ENCODE measurements at regions not wholly inside any gene's neighbourhood (a gene's known extent, or its start where the extent isn't known, plus 50 kb on each side); places are given as distances from the start of the nearest gene placed in this dataset.

DNA sequence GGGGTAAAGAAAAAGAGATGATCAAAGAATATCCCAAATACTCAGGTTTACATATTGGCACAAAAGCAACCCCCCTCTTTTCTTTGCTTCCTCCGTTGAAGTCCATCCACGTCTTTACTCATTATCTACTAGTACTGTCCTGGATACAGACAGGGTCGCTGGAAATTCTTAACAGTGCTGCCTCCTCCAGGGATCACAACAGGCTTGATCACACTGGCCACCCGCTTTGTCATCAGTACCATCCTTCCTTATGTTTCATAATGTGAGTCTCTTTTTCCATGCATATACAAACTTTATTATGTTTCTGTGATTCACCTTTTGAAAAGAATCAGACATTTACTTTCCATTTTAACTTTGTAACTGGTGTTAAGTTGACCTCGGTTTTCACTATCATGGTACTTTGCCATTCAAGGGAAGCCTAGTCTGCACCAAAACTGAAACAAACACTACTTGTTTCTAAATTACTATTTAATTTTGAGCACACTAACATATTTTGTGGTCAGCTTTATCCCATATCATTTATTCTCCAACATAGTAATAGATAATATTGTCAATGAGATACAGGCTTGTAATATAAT lies 387.5 kb upstream of the PPP1R2C start:
- Histone ChIP-seq H3K27ac (ENCODE audit: low read length) (no peak overlapping the region), H3K4me2 (ENCODE audit: insufficient read depth, low read length) (no peak overlapping the region), H3K79me2 (ENCODE audit: insufficient read depth, low read length) (no peaks in the 10 kb centered on the region), H3K9ac (ENCODE audit: low read depth, low read length) (no peak overlapping the region), H3K27me3 (ENCODE audit: insufficient read depth, low read length, poor library complexity) (no peaks in the 10 kb centered on the region), H3K4me3 (ENCODE audit: low read depth in 1 of 2, low read length in 2 of 2) (no peak overlapping the region), H2AFZ (ENCODE audit: low read depth, low read length) (no peak overlapping the region), H3K9me3 (ENCODE audit: insufficient read depth, low read length, severe bottlenecking) (no peaks in the 10 kb centered on the region), H3K4me1 (ENCODE audit: insufficient read depth, low read length) (no peaks in the 10 kb centered on the region), H3K36me3 (ENCODE audit: insufficient read depth, low read length) (no peaks in the 10 kb centered on the region), H4K20me1 (ENCODE audit: insufficient read depth, low read length) (no peaks in the 10 kb centered on the region)
- no peak for TF ChIP-seq EZH2 (IDR thresholded peaks at IDR 0.05; ENCODE audit: borderline replicate concordance, low read depth, low read length, severe bottlenecking)
- TF ChIP-seq, protein P1, sequence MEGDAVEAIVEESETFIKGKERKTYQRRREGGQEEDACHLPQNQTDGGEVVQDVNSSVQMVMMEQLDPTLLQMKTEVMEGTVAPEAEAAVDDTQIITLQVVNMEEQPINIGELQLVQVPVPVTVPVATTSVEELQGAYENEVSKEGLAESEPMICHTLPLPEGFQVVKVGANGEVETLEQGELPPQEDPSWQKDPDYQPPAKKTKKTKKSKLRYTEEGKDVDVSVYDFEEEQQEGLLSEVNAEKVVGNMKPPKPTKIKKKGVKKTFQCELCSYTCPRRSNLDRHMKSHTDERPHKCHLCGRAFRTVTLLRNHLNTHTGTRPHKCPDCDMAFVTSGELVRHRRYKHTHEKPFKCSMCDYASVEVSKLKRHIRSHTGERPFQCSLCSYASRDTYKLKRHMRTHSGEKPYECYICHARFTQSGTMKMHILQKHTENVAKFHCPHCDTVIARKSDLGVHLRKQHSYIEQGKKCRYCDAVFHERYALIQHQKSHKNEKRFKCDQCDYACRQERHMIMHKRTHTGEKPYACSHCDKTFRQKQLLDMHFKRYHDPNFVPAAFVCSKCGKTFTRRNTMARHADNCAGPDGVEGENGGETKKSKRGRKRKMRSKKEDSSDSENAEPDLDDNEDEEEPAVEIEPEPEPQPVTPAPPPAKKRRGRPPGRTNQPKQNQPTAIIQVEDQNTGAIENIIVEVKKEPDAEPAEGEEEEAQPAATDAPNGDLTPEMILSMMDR (IDR thresholded peaks at IDR 0.05; ENCODE audit: borderline replicate concordance, extremely low read depth, low read length, poor library complexity, severe bottlenecking) = no peak
- DNase-seq (no peak), ATAC-seq (ENCODE audit: insufficient read depth, low read depth) (no peak)

DNA sequence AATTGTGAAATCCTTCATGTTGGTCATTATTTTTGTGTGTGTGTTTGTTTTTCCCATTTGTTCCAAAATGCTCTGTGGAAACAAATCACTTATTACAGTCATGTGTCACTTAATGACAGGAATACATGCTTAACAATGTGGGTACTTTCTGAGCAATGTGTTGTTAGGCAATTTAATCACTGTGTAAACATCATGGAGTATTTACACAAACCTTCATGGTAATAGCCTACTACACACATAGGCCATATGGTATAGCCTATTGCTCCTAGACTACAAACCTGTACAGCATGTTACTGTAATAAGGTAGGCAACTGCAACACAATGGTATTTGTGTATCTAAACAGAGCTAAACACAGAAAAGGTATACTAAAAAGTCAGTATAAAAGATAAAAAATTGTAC lies 388.9 kb upstream of the PPP1R2C start:
- H2AFZ ChIP-seq (ENCODE audit: low read depth, low read length) = no peak overlapping the region
- TF ChIP-seq, protein P1 (IDR thresholded peaks at IDR 0.05; ENCODE audit: borderline replicate concordance, extremely low read depth, low read length, poor library complexity, severe bottlenecking) = no peak
- TF ChIP-seq EZH2 (IDR thresholded peaks at IDR 0.05; ENCODE audit: borderline replicate concordance, low read depth, low read length, severe bottlenecking) = no peak
- no peak overlapping the region for H3K9ac ChIP-seq (ENCODE audit: low read depth, low read length)
- no peak for DNase-seq
- no peaks in the 10 kb centered on the region for H4K20me1 ChIP-seq (ENCODE audit: insufficient read depth, low read length)
- H3K4me3 ChIP-seq (ENCODE audit: low read depth in 1 of 2, low read length in 2 of 2) = no peak overlapping the region
- no peaks in the 10 kb centered on the region for H3K79me2 ChIP-seq (ENCODE audit: insufficient read depth, low read length)
- no peak for ATAC-seq (ENCODE audit: insufficient read depth, low read depth)
- H3K36me3 ChIP-seq (ENCODE audit: insufficient read depth, low read length) = no peaks in the 10 kb centered on the region
- no peaks in the 10 kb centered on the region for H3K4me1 ChIP-seq (ENCODE audit: insufficient read depth, low read length)
- H3K27me3 ChIP-seq (ENCODE audit: insufficient read depth, low read length, poor library complexity) = no peaks in the 10 kb centered on the region
- no peak overlapping the region for H3K4me2 ChIP-seq (ENCODE audit: insufficient read depth, low read length)
- H3K9me3 ChIP-seq (ENCODE audit: insufficient read depth, low read length, severe bottlenecking) = no peaks in the 10 kb centered on the region
- H3K27ac ChIP-seq (ENCODE audit: low read length) = no peak overlapping the region

DNA sequence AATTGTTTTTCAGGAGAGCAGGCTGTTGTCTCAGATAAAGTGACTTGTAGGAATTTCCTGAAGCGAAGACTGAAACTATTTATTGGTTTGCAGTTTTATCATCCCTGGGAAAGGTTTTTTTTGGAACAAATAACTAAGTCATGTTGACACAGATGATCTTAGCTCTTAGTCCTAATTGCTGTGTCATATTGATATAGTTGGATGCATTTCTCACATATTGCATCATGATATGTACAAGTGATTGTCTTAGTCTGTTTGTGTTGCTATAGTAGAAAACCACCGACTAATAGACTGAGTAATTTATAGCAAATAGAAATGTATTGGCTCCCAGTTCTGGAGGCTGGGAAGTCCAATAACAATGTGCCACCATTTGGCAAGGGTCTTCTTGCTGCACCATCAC lies 397.5 kb upstream of the PPP1R2C start:
- DNase-seq = no peak
- no peaks in the 10 kb centered on the region for H4K20me1 ChIP-seq (ENCODE audit: insufficient read depth, low read length)

More for the DNA sequence above, 397.5 kb upstream of the PPP1R2C start:
- Histone ChIP-seq H3K4me1 (ENCODE audit: insufficient read depth, low read length) (no peaks in the 10 kb centered on the region), H2AFZ (ENCODE audit: low read depth, low read length) (no peak overlapping the region), H3K27me3 (ENCODE audit: insufficient read depth, low read length, poor library complexity) (no peaks in the 10 kb centered on the region), H3K27ac (ENCODE audit: low read length) (no peak overlapping the region), H3K36me3 (ENCODE audit: insufficient read depth, low read length) (no peaks in the 10 kb centered on the region), H3K4me3 (ENCODE audit: low read depth in 1 of 2, low read length in 2 of 2) (no peak overlapping the region), H3K9ac (ENCODE audit: low read depth, low read length) (no peak overlapping the region), H3K79me2 (ENCODE audit: insufficient read depth, low read length) (no peaks in the 10 kb centered on the region), H3K9me3 (ENCODE audit: insufficient read depth, low read length, severe bottlenecking) (no peaks in the 10 kb centered on the region), H3K4me2 (ENCODE audit: insufficient read depth, low read length) (no peak overlapping the region)
- ATAC-seq (ENCODE audit: insufficient read depth, low read depth) = no peak
- TF ChIP-seq, protein P1 (IDR thresholded peaks at IDR 0.05; ENCODE audit: borderline replicate concordance, extremely low read depth, low read length, poor library complexity, severe bottlenecking) = no peak
- no peak for TF ChIP-seq EZH2 (IDR thresholded peaks at IDR 0.05; ENCODE audit: borderline replicate concordance, low read depth, low read length, severe bottlenecking)
